ENCODE measurements at regions not wholly inside any gene's neighbourhood (a gene's known extent, or its start where the extent isn't known, plus 50 kb on each side); places are given as distances from the start of the nearest gene placed in this dataset.

DNA sequence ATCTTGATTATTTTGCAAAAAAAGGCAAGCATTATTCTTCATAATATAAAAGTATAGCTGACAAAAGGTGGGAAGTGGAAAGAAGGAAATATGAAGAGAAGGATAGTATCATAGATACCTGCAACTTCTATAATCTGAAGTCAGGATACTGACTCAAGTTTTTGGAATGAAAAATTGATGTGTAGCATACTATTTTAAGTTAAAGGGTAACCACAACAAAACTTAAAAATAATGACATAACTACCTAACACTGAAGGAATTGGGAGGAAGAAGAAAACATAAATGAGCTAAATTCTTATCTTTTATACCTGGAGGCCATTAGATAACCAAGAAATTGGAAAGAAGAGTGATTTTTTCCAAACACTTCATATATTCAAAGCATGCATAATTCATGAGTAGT, 51.8 kb upstream of the TLE1 start:
- no peak for TF ChIP-seq CTCF (IDR thresholded peaks at IDR 0.05; ENCODE audit: insufficient read depth, missing control alignments)
- FAIRE-seq (no peak), DNase-seq (ENCODE audit: insufficient read length, low spot score) (no peak)

DNA sequence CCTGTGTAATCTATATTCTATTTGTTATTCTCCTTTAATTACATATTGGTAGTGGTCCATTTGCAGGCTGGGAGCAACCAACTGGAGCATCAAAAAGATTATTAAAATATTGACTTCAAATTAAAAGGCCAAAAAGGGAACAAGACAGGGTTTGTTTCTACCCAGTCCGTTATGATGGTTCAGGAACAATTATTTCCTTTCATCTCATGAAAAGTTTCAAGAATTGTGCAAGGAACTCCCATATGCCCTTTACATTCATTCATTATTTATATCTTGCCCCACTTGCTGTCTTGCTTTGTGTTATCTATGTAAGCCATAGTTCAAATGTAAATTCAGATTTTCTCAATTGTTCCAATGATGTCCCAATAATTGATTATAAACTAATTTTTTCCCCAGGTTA, 58.7 kb upstream of the TLE1 start:
- TF ChIP-seq CTCF (IDR thresholded peaks at IDR 0.05; ENCODE audit: insufficient read depth, missing control alignments) = no peak
- DNase-seq (ENCODE audit: insufficient read length, low spot score) (no peak), FAIRE-seq (no peak)

DNA sequence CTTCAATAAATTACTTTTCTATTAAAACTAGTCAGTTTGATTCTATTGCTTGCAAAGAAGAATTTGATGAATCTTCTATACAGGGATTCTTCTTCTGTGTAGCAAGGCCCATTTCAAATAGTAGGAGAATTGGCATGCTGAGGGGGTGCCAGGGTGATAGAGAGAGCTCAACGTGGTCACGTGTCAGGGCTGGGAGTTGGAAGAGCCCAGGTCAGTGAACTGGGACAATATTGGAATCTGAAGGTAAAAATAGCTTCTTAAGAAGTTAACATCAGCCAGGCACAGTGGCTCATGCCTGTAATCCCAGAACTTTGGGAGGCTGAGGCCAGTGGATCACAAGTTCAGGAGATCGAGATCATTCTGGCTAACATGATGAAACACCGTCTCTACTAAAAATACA, 64.1 kb upstream of the TLE1 start:
- FAIRE-seq = no peak
- no peak for TF ChIP-seq CTCF (IDR thresholded peaks at IDR 0.05; ENCODE audit: insufficient read depth, missing control alignments)
- DNase-seq (ENCODE audit: insufficient read length, low spot score) = no peak

GRCh38 chr9:81754245-81754644, 64.9 kb upstream of the TLE1 start:
- no peak for FAIRE-seq
- TF ChIP-seq CTCF (IDR thresholded peaks at IDR 0.05; ENCODE audit: insufficient read depth, missing control alignments) = no peak
- DNase-seq (ENCODE audit: insufficient read length, low spot score) = no peak

DNA sequence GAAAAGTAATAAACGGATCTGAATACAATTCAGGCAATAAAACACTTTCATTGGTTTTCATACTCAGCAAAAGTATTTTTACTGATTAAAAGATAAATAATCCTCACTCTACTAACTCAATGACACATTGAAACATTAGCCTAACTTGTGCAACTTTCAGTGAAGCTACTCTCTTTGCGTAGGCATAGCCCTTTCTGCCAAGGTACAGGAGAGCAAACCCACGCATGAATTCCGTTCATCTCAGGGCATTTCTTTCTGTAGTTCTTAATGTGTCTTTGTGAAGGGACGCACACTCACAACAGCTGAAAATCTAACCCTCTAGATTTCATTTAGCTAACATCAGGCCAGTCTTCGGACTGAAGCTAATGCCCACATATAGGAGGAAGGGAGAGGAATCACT, 66.4 kb upstream of the TLE1 start:
- no peak for TF ChIP-seq CTCF (IDR thresholded peaks at IDR 0.05; ENCODE audit: insufficient read depth, missing control alignments)
- FAIRE-seq (no peak), DNase-seq (ENCODE audit: insufficient read length, low spot score) (no peak)

- DNase-seq (ENCODE audit: insufficient read length, low spot score) (no peak), FAIRE-seq (no peak)
- no peak for TF ChIP-seq CTCF (IDR thresholded peaks at IDR 0.05; ENCODE audit: insufficient read depth, missing control alignments)
These were observed 67.2 kb upstream of the TLE1 start for GRCh38 chr9:81756561-81756960.

- DNase-seq (ENCODE audit: insufficient read length, low spot score) (no peak), FAIRE-seq (no peak)
- no peak for TF ChIP-seq CTCF (IDR thresholded peaks at IDR 0.05; ENCODE audit: insufficient read depth, missing control alignments)
These were observed 68.9 kb upstream of the TLE1 start for GRCh38 chr9:81758123-81758797.

Measured in D721Med (cell line).